ENCODE measurements at regions not wholly inside any gene's neighbourhood (a gene's known extent, or its start where the extent isn't known, plus 50 kb on each side); places are given as distances from the start of the nearest gene placed in this dataset.

DNA sequence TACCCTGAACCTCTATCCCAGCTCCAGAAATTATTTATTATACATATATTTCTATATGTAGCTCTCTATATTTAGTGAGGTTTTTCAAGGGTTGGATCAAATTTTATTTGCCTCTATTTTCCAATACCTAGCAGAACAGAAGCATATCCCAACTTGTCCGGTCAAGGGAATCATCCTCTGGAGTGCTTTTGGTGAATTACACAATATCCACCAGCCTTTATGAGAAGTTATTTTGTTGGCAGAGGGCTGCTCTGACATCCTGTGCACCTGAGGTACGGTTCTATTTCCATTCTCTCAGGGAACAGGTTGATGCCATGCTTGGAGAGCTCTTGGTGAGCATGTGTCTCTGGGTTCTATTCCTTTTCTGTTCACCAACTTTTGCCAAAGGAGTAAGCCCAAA, 1056.4 kb downstream of the GALC start:
- no peak for TF ChIP-seq POLR2AphosphoS5 (IDR thresholded peaks at IDR 0.05)
- TF ChIP-seq, protein P1, sequence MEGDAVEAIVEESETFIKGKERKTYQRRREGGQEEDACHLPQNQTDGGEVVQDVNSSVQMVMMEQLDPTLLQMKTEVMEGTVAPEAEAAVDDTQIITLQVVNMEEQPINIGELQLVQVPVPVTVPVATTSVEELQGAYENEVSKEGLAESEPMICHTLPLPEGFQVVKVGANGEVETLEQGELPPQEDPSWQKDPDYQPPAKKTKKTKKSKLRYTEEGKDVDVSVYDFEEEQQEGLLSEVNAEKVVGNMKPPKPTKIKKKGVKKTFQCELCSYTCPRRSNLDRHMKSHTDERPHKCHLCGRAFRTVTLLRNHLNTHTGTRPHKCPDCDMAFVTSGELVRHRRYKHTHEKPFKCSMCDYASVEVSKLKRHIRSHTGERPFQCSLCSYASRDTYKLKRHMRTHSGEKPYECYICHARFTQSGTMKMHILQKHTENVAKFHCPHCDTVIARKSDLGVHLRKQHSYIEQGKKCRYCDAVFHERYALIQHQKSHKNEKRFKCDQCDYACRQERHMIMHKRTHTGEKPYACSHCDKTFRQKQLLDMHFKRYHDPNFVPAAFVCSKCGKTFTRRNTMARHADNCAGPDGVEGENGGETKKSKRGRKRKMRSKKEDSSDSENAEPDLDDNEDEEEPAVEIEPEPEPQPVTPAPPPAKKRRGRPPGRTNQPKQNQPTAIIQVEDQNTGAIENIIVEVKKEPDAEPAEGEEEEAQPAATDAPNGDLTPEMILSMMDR (IDR thresholded peaks at IDR 0.05; ENCODE audit: poor library complexity, severe bottlenecking) = no peak
